Adrenal gland (tissue), 5 donors: ENCODE measurements at regions not wholly inside any gene's neighbourhood (a gene's known extent, or its start where the extent isn't known, plus 50 kb on each side); places are given as distances from the start of the nearest gene placed in this dataset.

Experiments
- POLR2A ChIP-seq, 2 donors: fragments of 450-650 bp; IDR thresholded peaks; one replicate each; pipeline ENCODE4 v1.6.1; 2017; ENCODE audit warnings: antibody characterized with exemption in 2 of 2, mild to moderate bottlenecking in 2 of 2, moderate library complexity in 1 of 2
- TF ChIP-seq, protein P1 (sequence below), 6 experiments: fragments of 450-650 bp in 4 of 6; fragments of 200-600 bp in 2 of 6; sonication (generic) in 1 of 6; IDR thresholded peaks; 1 replicate in 5 of 6; 2 replicates in 1 of 6; pipeline versions ENCODE4 v1.5.1 to v1.8.0; 2016 to 2021; ENCODE audit warnings: antibody characterized with exemption in 6 of 6, mild to moderate bottlenecking in 2 of 6, moderate library complexity in 1 of 6
- donor health status: DM: no; HTN: no; CAD: no.

DNA sequence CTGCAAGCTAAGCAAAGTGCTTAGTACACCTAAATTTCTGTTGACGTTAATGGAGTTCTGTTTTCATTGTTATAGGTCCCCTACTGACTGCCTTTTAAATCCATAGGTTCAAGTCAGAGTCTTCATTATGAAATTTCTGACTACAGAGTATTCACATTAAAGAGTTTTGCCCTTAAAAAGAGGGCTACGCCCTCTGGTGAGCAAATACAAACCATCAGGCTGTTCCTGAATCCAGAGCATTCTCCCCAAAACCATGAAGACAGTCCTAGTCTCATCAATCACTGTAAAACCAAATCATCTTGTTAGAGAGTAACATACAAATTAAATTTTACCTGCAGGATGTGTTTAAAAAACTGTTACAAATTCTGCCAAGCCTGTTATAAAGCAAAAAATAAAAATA is 1091.7 kb downstream of the TDRD15 start:
- TF ChIP-seq, protein P1, sequence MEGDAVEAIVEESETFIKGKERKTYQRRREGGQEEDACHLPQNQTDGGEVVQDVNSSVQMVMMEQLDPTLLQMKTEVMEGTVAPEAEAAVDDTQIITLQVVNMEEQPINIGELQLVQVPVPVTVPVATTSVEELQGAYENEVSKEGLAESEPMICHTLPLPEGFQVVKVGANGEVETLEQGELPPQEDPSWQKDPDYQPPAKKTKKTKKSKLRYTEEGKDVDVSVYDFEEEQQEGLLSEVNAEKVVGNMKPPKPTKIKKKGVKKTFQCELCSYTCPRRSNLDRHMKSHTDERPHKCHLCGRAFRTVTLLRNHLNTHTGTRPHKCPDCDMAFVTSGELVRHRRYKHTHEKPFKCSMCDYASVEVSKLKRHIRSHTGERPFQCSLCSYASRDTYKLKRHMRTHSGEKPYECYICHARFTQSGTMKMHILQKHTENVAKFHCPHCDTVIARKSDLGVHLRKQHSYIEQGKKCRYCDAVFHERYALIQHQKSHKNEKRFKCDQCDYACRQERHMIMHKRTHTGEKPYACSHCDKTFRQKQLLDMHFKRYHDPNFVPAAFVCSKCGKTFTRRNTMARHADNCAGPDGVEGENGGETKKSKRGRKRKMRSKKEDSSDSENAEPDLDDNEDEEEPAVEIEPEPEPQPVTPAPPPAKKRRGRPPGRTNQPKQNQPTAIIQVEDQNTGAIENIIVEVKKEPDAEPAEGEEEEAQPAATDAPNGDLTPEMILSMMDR (IDR thresholded peaks at IDR 0.05), result no peak
- no peak for TF ChIP-seq POLR2A (IDR thresholded peaks at IDR 0.05)
